Right atrium auricular region (tissue), 2 donors: ENCODE measurements at regions not wholly inside any gene's neighbourhood (a gene's known extent, or its start where the extent isn't known, plus 50 kb on each side); places are given as distances from the start of the nearest gene placed in this dataset.

Source experiments
- DNase-seq: peaks from one replicate; pipeline ENCODE4 v3.0.0-alpha.2; 2019; ENCODE audit warnings: low spot score
- H3K27ac ChIP-seq, 2 donors: fragments of 200-600 bp; sonication (generic); 1 replicate in 1 of 2; 2 replicates in 1 of 2; pipeline ENCODE4 v1.5.1; 2016 to 2019
- H3K27me3 ChIP-seq, 2 donors: fragments of 200-600 bp; sonication (generic); one replicate each; pipeline versions ENCODE4 v1.5.1 to v1.6.0; 2017 to 2019
- H3K36me3 ChIP-seq: fragments of 200-600 bp; sonication (generic); one replicate; pipeline ENCODE4 v1.5.1; 2016
- H3K4me1 ChIP-seq, 2 donors: fragments of 200-600 bp; sonication (generic); one replicate each; pipeline versions ENCODE4 v1.5.1 to v1.6.0; 2017 to 2019
- H3K4me3 ChIP-seq, 2 donors: fragments of 200-600 bp; sonication (generic); 1 replicate in 1 of 2; 2 replicates in 1 of 2; pipeline ENCODE4 v1.5.1; 2017 to 2019; ENCODE audit warnings: mild to moderate bottlenecking in 1 of 2, moderate library complexity in 1 of 2
- H3K9me3 ChIP-seq, 2 donors: fragments of 200-600 bp; sonication (generic); one replicate each; pipeline ENCODE4 v1.5.1; 2019
- CTCF ChIP-seq, 2 donors: fragments of 200-600 bp; sonication (generic); IDR thresholded peaks; one replicate each; pipeline ENCODE4 v1.5.1; 2019; ENCODE audit warnings: antibody characterized with exemption in 2 of 2

GRCh38 chr16:80489173-80489572 lies 51.6 kb upstream of the DYNLRB2 start:
- no peak overlapping the region for H3K4me3 ChIP-seq
- H3K27me3 ChIP-seq: no peaks in the 10 kb centered on the region
- H3K4me1 ChIP-seq: no peaks in the 10 kb centered on the region
- TF ChIP-seq CTCF (IDR thresholded peaks at IDR 0.05): no peak
- H3K27ac ChIP-seq: no peak overlapping the region
- H3K36me3 ChIP-seq: no peaks in the 10 kb centered on the region
- no peak for DNase-seq
- no peaks in the 10 kb centered on the region for H3K9me3 ChIP-seq

DNA sequence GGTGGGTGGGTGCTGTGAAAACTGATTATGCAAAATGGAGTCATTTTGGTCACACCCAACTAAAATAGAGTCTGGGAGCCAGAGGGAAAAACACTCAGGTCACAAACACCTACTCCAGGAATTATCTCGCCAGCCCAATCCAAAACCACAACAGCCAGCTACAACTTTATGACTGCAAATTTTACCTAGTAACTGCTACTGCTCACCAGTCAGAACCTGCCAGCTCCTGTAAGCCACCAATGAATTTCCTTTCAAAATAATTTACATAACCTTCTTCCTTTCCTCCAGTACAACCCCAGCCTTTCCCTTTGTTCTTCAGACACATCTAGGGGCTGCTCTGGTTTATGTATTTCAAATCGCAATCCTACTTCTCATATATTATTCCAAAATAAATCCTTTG lies 52.6 kb upstream of the DYNLRB2 start:
- Histone ChIP-seq H3K9me3 (no peaks in the 10 kb centered on the region), H3K27ac (no peak overlapping the region), H3K36me3 (no peaks in the 10 kb centered on the region), H3K27me3 (no peaks in the 10 kb centered on the region), H3K4me1 (no peaks in the 10 kb centered on the region), H3K4me3 (no peak overlapping the region)
- no peak for TF ChIP-seq CTCF (IDR thresholded peaks at IDR 0.05)
- DNase-seq: no peak

- DNase-seq: no peak
- no peak for TF ChIP-seq CTCF (IDR thresholded peaks at IDR 0.05)
- no peaks in the 10 kb centered on the region for H3K4me1 ChIP-seq
- H3K9me3 ChIP-seq: no peaks in the 10 kb centered on the region
- H3K36me3 ChIP-seq: no peaks in the 10 kb centered on the region
- no peak overlapping the region for H3K27ac ChIP-seq
- H3K27me3 ChIP-seq: no peaks in the 10 kb centered on the region
- H3K4me3 ChIP-seq: no peak overlapping the region
These were observed 60.1 kb upstream of the DYNLRB2 start for GRCh38 chr16:80480664-80481063.

DNA sequence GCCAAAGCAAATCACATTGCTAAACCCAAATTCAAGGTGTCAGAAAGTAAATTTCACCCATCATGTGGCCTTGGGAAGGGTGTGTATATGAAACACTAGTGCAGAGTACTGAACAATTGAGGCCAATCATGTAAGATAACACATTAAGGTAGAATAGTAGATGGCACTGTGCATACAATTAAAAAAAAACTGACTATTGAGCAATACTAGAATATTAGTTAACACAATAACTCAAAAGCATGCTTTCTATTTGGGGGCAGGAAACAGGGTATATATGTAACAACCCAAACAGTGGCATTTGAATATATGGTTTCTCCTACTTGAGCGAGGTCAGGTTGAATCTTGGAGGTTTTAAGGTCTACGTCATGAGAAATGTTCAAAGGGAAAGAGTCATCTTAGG lies 63.0 kb upstream of the DYNLRB2 start:
- H3K4me1 ChIP-seq: no peaks in the 10 kb centered on the region
- no peak for DNase-seq
- H3K4me3 ChIP-seq: no peak overlapping the region
- no peaks in the 10 kb centered on the region for H3K27me3 ChIP-seq
- H3K36me3 ChIP-seq: no peaks in the 10 kb centered on the region
- no peak for TF ChIP-seq CTCF (IDR thresholded peaks at IDR 0.05)
- no peaks in the 10 kb centered on the region for H3K9me3 ChIP-seq
- no peak overlapping the region for H3K27ac ChIP-seq

DNA sequence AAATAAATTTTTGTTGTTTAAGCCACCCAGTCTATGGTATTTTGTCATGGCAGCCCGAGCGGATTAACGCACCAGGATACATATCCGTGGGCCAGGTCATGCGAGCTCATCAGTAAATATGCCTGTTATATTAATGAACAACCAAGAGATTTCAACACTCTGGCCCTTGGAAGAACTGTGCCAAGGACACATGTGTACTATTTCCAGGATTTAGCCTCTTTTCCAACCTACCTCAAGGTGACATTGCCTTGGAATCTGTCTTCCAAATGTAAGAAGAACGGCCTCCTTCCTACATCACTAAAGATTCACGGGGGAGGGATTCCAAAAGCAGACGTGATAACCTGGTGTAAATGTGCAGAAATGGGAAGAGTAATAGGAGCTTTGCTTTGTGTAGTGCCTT lies 72.8 kb upstream of the DYNLRB2 start:
- no peak overlapping the region for H3K4me3 ChIP-seq
- H3K36me3 ChIP-seq: no peaks in the 10 kb centered on the region
- TF ChIP-seq CTCF (IDR thresholded peaks at IDR 0.05): no peak
- H3K27me3 ChIP-seq: no peaks in the 10 kb centered on the region
- DNase-seq: no peak
- no peak overlapping the region for H3K27ac ChIP-seq
- H3K9me3 ChIP-seq: peaks cover 0 to 15% of the 10 kb centered on the region in 2 donors
- no peaks in the 10 kb centered on the region for H3K4me1 ChIP-seq
